SK-N-MC (cell line): ENCODE measurements at regions not wholly inside any gene's neighbourhood (a gene's known extent, or its start where the extent isn't known, plus 50 kb on each side); places are given as distances from the start of the nearest gene placed in this dataset.

ENCODE experiments used
- EZH2 ChIP-seq: fragments of 200-600 bp; sonication (generic); IDR thresholded peaks from one replicate; pipeline ENCODE4 v1.6.1; 2017; ENCODE audit warnings: antibody characterized with exemption
- FOXP2 ChIP-seq: optimal IDR thresholded peaks from 2 replicates; pipeline ENCODE3; 2011; ENCODE audit warnings: mild to moderate bottlenecking, moderate library complexity; ENCODE audit not compliant: insufficient read depth; ENCODE audit errors: extremely low read length, control extremely low read depth
- POLR2AphosphoS5 ChIP-seq: IDR thresholded peaks from 2 replicates; pipeline ENCODE4 v1.6.1; 2012; ENCODE audit warnings: mild to moderate bottlenecking, low read depth, low read length, borderline replicate concordance

GRCh38 chr18:30499721-30500120, 542.8 kb downstream of the DSC3 start:
- TF ChIP-seq EZH2 (no peak), POLR2AphosphoS5 (no peak), FOXP2 (no peak)
